Right hindlimb (tissue), 1 donor: ENCODE measurements at regions not wholly inside any gene's neighbourhood (a gene's known extent, or its start where the extent isn't known, plus 50 kb on each side); places are given as distances from the start of the nearest gene placed in this dataset.
A peak's percentile ranks its signal among the peaks of the same experiment; 100 is the strongest.

Experiments
- DNase-seq: peaks from one replicate; pipeline ENCODE4 v3.0.0-alpha.2; 2018

GRCh38 chr18:76179257-76179656 lies 315.8 kb downstream of the ZNF516 start:
- DNase-seq, result no peak

DNA sequence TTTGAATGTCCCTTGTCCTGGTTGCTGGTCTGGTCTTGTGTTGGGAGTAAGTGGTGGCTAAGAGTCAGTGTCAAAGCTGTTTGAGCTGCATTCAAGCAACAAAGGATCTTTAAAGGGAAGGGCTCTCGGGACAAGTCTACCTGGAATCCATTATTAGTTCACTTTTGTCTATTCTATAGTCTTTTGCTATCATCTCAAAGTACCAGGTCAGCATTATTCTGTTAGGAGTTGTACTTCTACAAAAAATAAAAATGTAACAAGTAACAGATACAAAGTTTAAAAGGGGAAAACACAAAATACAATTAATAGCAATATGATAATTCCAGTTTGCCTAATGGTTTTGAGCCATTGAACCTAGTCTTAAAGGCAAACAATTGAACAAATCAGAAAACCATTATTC lies 317.9 kb downstream of the ZNF516 start:
- no peak for DNase-seq

DNA sequence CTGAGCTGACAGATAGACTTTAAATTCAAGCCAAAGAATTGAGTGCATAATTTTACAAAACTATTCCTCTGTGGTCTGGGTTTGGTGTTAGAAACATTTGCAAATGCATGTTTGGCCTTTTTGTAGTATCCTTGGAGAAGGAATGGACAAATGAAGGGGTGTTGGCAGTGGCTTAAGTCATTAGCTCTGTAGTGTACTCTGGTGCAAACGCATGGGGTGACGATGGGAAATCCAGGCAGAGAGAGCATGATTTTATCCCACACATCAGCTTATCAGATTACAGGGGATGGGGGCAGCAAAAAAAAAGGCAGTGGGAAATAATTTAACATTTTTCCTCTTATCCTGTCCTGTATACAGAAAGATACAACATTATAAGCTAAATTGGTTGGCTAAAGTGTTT lies 320.6 kb downstream of the ZNF516 start:
- no peak for DNase-seq

DNA sequence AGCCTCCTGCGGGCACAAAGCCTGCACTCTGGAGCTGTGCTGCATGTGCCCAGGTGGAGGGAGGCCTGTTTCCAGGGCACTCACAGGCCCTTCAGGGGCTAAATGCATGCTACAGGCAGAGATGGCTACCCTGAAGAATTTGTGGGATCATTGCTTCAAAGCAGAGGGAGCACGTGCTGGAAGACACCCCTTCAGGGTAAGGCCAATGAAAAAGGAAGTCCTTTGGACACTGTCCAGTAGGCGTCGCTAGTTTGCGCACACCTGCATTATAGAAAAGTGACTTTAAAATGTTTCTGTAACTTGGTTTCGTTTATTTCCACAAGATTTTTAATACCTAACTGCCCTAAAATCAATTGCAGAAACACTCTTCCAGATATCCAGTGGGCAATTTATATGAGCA lies 325.3 kb downstream of the ZNF516 start:
- no peak for DNase-seq

DNA sequence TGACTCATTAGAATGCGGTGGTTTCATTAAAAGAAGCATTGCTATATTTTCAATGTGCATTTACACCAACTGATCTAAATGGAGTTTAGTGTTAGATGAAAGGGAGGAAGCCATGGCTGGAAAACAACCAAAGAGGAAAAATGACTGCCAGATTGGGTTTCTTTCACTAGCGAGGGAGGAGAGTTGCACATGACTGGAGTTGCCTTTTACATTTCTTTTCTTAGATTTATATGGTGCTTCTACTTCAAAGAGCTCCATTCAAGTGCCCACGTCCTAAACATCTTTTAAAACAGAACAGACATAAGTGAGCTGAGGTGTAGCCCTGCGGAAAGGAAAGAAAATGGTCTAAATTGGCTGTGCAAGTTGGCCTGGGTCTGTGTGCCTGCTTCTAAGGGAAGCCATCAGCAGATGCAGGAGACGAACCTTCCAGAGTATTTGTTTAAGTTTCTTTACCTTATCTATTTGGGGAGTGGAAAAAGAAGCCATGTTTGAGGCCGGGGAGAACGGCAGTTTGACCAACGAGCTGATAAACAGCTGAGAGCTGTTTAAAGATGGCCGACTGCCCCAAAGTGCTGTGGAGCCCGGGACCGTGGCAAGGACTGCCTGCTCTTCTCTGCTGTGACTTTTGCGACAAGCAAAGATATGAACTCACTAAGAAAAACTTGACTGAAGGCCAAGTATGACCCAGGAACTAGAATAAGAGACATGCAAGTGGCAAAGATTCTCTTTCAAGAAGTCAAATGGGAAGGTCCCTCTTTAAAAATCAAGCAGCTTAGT lies 327.0 kb downstream of the ZNF516 start:
- no peak for DNase-seq

GRCh38 chr18:76167410-76167809 lies 327.6 kb downstream of the ZNF516 start:
- DNase-seq, result no peak

DNA sequence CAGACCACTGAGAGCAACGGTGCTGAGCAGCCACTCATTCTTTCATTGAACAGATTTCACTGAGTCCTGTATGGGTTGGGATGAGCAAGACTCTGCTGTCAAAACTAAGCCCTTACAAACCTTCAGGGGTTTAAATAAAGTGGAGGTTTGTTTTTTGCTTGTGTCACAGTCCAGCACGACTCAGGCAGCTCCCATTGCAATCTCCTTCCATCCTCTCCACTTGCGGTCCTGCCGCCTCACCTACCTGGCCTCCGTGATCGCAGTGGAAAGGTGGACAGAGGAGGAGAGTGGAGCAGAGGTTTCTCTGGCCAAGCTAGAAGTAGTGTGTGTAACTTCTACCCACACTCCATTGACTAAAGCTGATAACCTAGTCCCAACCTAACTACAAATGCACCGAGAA lies 332.2 kb downstream of the ZNF516 start:
- DNase-seq, result no peak

- no peak for DNase-seq
Measured at GRCh38 chr18:76161983-76162382, 333.1 kb downstream of the ZNF516 start.

DNA sequence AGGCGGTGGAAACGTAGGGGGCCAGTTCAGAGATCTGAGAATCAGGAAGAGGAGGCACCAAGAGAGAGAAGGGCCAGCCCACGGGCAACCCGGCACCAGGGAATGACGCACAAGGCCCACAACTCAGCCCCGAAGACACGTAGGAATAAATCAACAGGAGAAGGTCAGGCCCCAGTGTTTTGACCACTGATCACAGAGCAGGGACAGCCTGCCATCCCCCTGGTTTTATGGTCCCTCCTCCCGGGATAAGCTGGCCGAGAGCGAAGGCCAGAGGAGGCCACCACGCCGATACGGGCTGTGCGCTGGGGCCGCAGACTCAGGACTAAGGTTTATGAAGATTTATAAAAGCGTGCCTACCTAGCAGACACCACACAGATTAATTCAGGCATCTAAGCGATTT lies 341.4 kb downstream of the ZNF516 start:
- no peak for DNase-seq

- DNase-seq, result no peak
Measured at GRCh38 chr18:76149734-76150133, 345.3 kb downstream of the ZNF516 start.

DNA sequence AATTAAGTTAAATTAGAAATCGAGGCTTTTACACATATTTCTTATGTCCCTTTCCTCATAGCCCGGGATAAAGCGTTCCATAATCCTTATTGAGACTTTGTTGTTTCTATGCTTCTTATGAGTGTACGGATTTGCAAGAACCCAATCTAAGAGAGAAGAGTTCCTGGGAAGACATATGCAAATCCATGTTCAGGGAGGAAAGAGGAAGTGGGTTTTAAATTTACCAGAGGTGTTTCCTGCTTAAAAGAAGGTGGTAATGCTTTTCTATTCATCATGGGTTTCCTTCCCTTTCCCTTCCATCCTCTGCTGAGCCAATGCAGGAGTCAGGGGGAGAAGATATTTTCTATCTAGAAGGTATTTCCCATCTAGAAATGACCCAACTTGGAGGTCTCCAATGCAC lies 345.8 kb downstream of the ZNF516 start:
- DNase-seq, result no peak

GRCh38 chr18:76145521-76146376 lies 349.3 kb downstream of the ZNF516 start:
- DNase-seq, result no peak

DNA sequence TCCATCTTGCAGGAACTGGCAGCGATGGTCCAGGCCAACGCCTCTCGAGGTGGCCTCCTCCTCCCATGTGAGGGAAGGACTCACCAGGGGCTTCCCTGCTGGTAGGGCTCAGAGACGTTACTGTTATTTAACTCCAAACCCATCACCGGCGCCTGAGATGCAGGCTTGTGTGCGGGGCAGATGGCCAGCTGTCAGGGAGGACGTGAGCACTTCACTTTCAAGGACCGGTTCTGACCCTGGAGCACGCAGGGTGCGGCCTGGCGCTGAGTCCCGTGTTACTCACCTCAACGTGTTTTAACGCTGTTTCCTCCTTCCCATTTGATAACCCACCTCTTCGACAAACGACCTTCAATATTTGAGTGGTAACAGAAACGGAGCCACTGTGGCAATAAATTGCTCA lies 350.2 kb downstream of the ZNF516 start:
- no peak for DNase-seq

GRCh38 chr18:76142611-76143010 lies 352.4 kb downstream of the ZNF516 start:
- no peak for DNase-seq

DNA sequence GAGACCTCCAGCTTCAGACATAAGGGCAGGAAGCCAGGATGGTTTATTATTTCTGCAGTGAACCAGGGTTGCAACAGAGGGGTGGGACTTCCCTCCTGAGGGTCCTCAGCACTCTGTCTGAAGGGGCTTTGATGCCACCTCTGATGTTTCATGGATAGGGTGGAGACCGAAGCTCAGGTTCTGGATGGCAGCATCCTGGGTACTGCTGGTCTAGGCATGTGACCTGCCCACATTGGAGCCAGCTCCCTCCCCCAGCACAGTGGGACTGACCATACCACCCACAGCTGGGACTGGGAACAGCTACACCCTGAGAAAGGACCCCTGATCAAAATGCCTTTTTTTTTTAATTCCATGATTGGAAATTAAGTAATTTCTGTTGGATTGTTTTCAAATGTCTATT lies 355.2 kb downstream of the ZNF516 start:
- DNase-seq, result no peak

GRCh38 chr18:76137216-76137615 lies 357.8 kb downstream of the ZNF516 start:
- DNase-seq, result no peak

GRCh38 chr18:76136701-76137100 lies 358.3 kb downstream of the ZNF516 start:
- no peak for DNase-seq

DNA sequence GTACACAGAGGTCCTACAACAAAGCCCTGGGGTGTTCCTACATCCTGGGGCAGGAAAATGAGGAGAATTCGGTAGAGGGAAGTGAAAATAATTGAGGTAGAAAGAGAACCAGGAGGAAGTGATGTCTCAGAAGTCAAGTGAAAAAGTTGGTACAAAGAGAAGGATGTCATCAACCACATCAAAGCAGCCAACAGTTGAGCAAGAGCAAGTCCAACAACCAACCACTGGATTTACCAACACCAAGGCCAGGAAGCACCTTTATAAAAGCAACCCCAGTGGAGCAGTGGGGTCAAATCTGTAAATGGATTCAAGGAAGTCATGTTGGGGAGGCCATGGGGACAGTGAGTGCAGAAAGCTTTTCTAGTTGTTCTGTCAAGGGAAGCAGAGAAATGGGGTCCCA lies 360.4 kb downstream of the ZNF516 start:
- no peak for DNase-seq

GRCh38 chr18:76133873-76134272 lies 361.2 kb downstream of the ZNF516 start:
- no peak for DNase-seq

DNA sequence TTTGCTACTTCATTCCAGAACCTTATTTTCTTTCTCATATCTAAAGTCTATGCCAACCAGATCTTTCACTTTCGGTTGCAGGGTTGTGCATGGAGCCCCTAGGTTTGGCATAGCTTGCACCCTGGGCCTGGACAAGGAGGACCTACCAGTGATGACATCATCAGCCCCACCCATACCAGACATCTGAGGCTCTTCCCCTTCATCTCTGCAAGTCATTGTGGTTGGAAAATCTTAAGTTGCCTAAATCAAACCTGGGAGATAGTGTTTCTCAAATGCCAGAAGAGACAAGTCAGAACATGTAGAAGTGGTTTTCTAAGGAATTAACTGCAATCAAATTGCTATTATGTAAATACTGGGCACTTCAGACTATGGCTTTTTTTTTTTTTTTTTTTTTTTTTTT lies 363.3 kb downstream of the ZNF516 start:
- no peak for DNase-seq

GRCh38 chr18:76130845-76131244 lies 364.2 kb downstream of the ZNF516 start:
- peak; percentile 56 for DNase-seq

DNA sequence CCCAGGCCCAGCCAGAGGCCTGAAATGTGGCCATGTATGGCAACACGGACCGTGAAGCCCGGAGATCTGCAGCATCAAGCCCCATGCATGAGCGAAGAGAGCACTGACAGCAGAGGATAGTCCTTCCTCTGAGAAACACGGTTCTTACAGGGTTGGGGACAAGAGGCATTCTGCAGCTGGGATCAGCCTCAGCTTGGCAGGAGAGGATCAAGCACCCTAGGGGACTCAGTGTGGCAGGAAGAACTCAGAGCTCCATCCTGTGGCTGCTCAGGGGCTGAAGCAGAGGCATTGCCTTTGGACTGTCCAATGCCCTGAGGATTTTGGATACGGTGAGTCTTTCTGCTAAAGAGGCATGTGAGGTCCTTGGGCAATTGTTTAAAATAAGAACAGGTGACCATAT lies 368.7 kb downstream of the ZNF516 start:
- peak; percentile 70 for DNase-seq

DNA sequence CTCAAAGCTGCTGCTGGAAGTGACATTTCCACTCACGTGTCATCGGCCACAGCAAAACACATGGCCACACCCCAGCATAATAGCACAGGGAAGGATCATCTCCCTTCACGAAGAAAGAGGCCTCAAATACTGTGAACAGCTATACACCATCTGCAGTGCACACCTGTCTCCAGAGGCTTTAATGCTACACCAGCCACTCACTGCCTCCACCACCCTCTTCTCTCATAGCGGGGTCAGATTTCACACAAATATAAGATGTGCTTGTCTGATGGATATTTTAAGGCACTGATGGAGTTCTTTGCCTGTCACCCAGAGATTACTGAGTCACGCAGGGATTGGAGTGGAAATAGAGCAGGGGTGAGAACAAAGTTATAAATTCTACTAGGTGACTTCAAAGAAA lies 374.0 kb downstream of the ZNF516 start:
- no peak for DNase-seq

GRCh38 chr18:76115580-76115979 lies 379.5 kb downstream of the ZNF516 start:
- no peak for DNase-seq
